AG10803 (cell line): ENCODE measurements at regions not wholly inside any gene's neighbourhood (a gene's known extent, or its start where the extent isn't known, plus 50 kb on each side); places are given as distances from the start of the nearest gene placed in this dataset.

Experiments
- DNase-seq: peaks from one replicate; pipeline ENCODE4 v3.0.0; 2010; ENCODE audit warnings: low read depth
- H3K4me3 ChIP-seq: 2 replicates; pipeline ENCODE4 v1.5.1; 2011; ENCODE audit warnings: mild to moderate bottlenecking, low read length, control low read depth
- TF ChIP-seq, protein P1 (sequence below): conservative IDR thresholded peaks from 2 replicates; pipeline ENCODE4 v1.5.1; 2011; ENCODE audit warnings: mild to moderate bottlenecking, low read length, control low read depth, inconsistent platforms

DNA sequence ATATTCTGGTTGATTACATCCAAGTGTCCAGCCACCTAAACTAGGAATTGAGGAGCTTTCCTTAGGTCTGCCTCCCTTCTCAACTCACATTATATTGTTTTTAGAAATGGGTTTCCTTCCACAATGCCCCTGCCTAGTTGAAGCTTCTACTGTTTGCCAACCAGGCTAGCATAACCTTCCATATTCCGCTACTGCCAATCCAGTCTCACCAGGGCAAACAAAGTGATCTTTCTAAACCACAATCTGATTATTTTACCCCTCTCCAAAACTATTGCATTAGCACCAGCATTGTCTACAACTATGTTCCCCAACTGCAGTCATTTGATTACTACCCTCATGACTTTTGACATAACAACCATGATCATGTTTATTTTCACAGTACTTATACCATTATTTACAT, 115.8 kb upstream of the RASEF start:
- no peak for DNase-seq
- TF ChIP-seq, protein P1, sequence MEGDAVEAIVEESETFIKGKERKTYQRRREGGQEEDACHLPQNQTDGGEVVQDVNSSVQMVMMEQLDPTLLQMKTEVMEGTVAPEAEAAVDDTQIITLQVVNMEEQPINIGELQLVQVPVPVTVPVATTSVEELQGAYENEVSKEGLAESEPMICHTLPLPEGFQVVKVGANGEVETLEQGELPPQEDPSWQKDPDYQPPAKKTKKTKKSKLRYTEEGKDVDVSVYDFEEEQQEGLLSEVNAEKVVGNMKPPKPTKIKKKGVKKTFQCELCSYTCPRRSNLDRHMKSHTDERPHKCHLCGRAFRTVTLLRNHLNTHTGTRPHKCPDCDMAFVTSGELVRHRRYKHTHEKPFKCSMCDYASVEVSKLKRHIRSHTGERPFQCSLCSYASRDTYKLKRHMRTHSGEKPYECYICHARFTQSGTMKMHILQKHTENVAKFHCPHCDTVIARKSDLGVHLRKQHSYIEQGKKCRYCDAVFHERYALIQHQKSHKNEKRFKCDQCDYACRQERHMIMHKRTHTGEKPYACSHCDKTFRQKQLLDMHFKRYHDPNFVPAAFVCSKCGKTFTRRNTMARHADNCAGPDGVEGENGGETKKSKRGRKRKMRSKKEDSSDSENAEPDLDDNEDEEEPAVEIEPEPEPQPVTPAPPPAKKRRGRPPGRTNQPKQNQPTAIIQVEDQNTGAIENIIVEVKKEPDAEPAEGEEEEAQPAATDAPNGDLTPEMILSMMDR = no peak
- H3K4me3 ChIP-seq = no peak overlapping the region

DNA sequence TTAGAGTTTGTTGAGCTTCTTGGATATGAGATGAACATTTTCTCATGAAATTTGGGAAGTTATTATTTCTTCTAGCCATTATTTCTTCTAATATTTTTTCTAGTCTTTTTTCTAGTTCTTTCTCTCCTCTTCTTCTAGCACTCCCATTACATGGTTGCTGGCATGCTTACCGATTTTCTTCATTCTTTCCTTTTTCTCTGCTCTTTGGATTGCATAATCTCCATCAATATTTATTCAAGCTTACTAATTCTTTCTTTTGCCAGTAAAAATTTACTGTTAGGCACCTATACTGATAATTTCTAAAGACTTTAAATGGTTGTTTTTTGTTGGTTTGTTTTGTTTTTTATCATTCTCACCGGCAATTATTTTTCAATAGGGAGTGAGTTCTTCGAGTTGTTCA, 114.8 kb upstream of the RASEF start:
- TF ChIP-seq, protein P1 = no peak
- no peak overlapping the region for H3K4me3 ChIP-seq
- no peak for DNase-seq

DNA sequence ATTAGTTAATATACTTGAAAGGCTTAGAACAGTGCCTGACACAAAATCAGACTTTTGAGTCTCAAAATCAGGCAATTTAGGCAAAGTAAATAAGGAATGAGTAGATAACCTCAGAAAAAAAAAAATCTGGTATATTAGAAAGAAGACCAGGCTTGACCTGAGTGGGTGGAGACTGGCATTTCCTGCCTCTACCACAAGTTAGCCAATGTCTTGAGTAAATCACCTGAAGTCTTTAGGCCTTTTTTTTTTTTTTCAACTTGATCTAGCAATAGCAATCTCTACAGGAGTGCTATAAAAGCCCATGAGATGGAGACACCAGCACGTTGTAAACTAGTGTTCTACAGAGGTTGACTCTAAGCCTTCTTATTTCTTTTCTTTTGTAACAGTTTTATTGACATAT, 104.2 kb upstream of the RASEF start:
- H3K4me3 ChIP-seq = no peak overlapping the region
- no peak for DNase-seq
- TF ChIP-seq, protein P1 = no peak

DNA sequence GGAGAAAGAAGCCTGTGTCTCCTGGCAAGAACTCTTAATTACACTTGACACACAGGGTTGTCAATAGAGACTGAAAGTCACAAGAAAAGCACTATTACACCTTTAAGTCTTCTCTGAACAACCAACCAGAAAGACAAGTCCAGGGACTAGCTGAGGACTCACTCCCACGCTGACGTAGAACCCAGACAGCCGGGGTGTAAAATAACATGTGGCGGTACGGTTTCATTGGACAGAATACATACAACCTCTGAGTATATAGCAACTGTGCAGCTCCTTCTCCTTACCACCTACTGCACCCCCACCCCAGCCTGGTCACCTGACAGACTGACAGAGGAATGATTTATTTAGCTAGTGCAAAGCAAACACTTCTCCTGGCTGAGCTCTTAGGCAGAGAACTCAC, 103.4 kb upstream of the RASEF start:
- H3K4me3 ChIP-seq = no peak overlapping the region
- TF ChIP-seq, protein P1 = no peak
- no peak for DNase-seq

DNA sequence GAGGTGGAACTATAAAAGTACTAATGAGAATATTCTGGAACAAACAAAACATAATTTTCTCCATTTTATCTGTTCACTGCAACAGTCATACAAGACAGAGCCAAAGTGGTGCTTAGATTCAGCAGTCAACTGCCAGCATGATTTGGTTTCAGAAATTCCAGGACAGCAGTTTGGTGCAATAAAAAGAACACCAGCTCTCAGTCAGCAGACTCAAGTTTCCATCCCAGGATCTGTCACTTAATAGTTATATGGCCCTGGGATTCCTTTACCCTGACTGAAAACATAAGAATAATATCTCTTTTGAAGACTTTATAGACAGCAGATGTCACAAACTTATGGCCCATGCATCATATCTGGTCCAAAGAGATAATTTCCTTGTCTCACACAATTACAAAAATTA, 92.8 kb upstream of the RASEF start:
- TF ChIP-seq, protein P1 = no peak
- no peak overlapping the region for H3K4me3 ChIP-seq
- no peak for DNase-seq

DNA sequence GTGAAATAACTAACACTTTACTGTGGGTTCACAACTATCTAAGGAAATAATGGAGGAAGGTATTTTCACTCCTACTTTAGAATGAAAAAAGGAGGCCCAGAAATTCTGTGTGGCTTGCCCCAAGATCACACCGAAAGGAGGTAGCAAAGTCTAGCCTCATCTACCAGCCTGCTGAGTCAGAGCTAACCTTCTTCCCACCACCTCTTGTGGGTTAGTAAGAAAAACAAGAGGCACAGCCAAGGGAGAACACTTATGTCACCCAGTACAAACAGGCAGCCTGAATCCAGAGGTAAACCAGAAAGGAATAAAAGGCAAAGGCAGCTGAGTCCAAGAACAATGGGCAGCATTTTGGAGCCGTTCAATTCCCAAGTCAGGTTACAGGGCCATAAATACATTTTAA, 91.9 kb upstream of the RASEF start:
- H3K4me3 ChIP-seq = no peak overlapping the region

DNA sequence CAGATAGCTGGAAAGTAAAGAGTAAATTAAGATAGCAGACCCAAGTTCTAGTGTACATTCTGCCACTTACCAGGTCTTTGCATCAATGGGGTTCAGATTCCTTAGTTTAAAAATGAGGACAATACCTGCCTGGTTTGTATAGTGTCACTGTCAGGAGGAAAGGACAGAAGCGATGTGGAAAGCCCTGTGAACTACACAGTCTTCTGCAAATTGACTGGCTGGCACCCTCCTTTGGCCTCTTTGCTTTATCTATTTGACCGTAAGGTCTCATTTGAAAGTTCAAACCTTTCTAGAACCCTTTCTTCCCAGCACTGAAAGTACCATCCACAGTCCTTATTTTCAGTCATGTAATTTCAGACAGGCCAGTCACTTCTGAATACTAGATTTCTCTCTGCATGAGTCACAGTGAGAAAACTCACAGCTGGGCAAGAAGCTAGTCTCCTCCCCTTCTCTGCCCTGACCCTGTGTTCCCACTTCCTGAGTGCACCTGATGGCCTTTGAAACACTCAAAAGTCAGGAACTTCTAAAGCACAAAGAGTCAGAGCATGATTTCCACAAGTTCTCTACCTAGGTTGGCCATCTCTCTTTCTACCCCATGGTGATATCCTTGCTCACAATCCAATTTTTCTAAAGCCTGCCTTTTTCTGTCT, 91.3 kb upstream of the RASEF start:
- DNase-seq = peak; percentile 11
- TF ChIP-seq, protein P1 = no peak

More for the DNA sequence above, 91.9 kb upstream of the RASEF start:
- DNase-seq = no peak
- TF ChIP-seq, protein P1 = no peak

More for the DNA sequence above, 91.3 kb upstream of the RASEF start:
- no peak overlapping the region for H3K4me3 ChIP-seq
